ENCODE measurements at regions not wholly inside any gene's neighbourhood (a gene's known extent, or its start where the extent isn't known, plus 50 kb on each side); places are given as distances from the start of the nearest gene placed in this dataset.

DNA sequence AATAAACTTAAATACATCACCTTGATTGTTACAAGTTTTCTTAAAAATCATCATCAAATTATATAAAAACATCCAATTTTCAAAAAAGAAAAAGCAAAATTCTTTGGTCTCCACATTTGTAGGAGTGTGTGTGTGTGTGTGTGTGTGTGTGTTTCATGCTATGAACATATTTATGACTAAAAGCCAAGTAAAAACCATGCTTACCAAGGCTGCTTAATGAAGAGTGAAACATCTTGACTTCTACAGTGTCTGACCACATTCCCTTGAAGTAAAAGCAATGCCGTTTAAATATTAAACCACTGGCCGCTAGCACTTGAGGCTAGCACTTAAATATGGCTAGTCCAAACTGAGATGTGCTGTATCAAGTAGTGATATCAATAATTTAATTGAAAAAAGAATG, 549.1 kb upstream of the CCNG1 start:
- ATAC-seq (ENCODE audit: insufficient read depth, low read depth) (no peak), DNase-seq (no peak)
- no peaks in the 10 kb centered on the region for H4K20me1 ChIP-seq (ENCODE audit: insufficient read depth, low read length)
- no peak overlapping the region for H3K27ac ChIP-seq (ENCODE audit: low read length)
- H3K9me3 ChIP-seq (ENCODE audit: insufficient read depth, low read length, severe bottlenecking), result no peaks in the 10 kb centered on the region
- H2AFZ ChIP-seq (ENCODE audit: low read depth, low read length), result no peak overlapping the region
- TF ChIP-seq, protein P1, sequence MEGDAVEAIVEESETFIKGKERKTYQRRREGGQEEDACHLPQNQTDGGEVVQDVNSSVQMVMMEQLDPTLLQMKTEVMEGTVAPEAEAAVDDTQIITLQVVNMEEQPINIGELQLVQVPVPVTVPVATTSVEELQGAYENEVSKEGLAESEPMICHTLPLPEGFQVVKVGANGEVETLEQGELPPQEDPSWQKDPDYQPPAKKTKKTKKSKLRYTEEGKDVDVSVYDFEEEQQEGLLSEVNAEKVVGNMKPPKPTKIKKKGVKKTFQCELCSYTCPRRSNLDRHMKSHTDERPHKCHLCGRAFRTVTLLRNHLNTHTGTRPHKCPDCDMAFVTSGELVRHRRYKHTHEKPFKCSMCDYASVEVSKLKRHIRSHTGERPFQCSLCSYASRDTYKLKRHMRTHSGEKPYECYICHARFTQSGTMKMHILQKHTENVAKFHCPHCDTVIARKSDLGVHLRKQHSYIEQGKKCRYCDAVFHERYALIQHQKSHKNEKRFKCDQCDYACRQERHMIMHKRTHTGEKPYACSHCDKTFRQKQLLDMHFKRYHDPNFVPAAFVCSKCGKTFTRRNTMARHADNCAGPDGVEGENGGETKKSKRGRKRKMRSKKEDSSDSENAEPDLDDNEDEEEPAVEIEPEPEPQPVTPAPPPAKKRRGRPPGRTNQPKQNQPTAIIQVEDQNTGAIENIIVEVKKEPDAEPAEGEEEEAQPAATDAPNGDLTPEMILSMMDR (IDR thresholded peaks at IDR 0.05; ENCODE audit: borderline replicate concordance, extremely low read depth, low read length, poor library complexity, severe bottlenecking), result no peak
- TF ChIP-seq EZH2 (IDR thresholded peaks at IDR 0.05; ENCODE audit: borderline replicate concordance, low read depth, low read length, severe bottlenecking), result no peak
- no peaks in the 10 kb centered on the region for H3K79me2 ChIP-seq (ENCODE audit: insufficient read depth, low read length)
- H3K9ac ChIP-seq (ENCODE audit: low read depth, low read length), result no peak overlapping the region
- no peak overlapping the region for H3K4me3 ChIP-seq (ENCODE audit: low read depth in 1 of 2, low read length in 2 of 2)
- H3K27me3 ChIP-seq (ENCODE audit: insufficient read depth, low read length, poor library complexity), result no peaks in the 10 kb centered on the region
- H3K36me3 ChIP-seq (ENCODE audit: insufficient read depth, low read length), result no peaks in the 10 kb centered on the region
- no peak overlapping the region for H3K4me2 ChIP-seq (ENCODE audit: insufficient read depth, low read length)
- no peaks in the 10 kb centered on the region for H3K4me1 ChIP-seq (ENCODE audit: insufficient read depth, low read length)

DNA sequence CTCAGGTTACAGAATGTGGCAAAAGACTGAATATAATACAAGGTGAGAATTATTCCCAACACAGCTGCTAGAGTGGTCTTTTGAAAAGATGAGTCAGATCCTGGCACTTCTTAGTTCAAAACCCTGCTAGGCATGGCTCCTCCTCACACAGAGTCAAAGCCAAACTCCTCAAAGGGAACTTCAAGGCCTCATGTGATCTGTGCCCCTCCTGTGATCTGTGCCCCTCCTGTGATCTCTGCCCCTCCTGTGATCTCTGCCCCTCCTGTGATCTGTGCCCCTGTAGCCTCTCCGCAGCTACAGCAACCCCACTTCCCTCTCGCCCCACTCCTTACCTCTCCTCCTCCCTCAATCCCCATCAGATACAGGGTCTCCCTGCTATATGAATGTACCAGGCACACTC, 525.5 kb upstream of the CCNG1 start:
- Histone ChIP-seq H4K20me1 (ENCODE audit: insufficient read depth, low read length) (no peaks in the 10 kb centered on the region), H3K4me3 (ENCODE audit: low read depth in 1 of 2, low read length in 2 of 2) (no peak overlapping the region), H3K36me3 (ENCODE audit: insufficient read depth, low read length) (no peaks in the 10 kb centered on the region), H3K4me1 (ENCODE audit: insufficient read depth, low read length) (peaks cover 10% of the 10 kb centered on the region), H3K9me3 (ENCODE audit: insufficient read depth, low read length, severe bottlenecking) (no peaks in the 10 kb centered on the region), H3K27ac (ENCODE audit: low read length) (no peak overlapping the region), H3K79me2 (ENCODE audit: insufficient read depth, low read length) (no peaks in the 10 kb centered on the region), H3K9ac (ENCODE audit: low read depth, low read length) (no peak overlapping the region), H3K27me3 (ENCODE audit: insufficient read depth, low read length, poor library complexity) (no peaks in the 10 kb centered on the region), H2AFZ (ENCODE audit: low read depth, low read length) (no peak overlapping the region), H3K4me2 (ENCODE audit: insufficient read depth, low read length) (no peak overlapping the region)
- DNase-seq, result peak; percentile 56
- TF ChIP-seq, protein P1 (IDR thresholded peaks at IDR 0.05; ENCODE audit: borderline replicate concordance, extremely low read depth, low read length, poor library complexity, severe bottlenecking), result no peak
- peak; percentile 97 for ATAC-seq (ENCODE audit: insufficient read depth, low read depth)

DNA sequence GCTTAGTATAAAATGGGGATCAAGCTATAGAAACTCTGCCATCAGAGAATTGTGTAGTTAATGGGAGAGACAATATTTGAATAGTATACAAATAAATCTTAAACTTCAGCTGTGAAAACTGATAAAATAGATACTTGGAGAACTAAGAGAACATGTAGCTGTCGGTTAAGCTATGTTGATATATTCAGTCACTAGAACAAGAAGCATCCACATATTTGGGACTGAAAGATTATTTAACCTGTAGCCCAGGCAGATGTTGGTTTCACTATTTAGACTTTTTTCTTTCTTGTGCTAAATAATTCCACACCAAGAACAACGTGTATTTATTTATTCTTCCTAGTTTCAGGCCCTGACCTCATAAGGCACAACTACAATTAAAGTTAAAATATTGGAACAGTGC, 521.0 kb upstream of the CCNG1 start:
- Histone ChIP-seq H3K36me3 (ENCODE audit: insufficient read depth, low read length) (no peaks in the 10 kb centered on the region), H4K20me1 (ENCODE audit: insufficient read depth, low read length) (no peaks in the 10 kb centered on the region), H3K9ac (ENCODE audit: low read depth, low read length) (no peak overlapping the region), H3K4me2 (ENCODE audit: insufficient read depth, low read length) (no peak overlapping the region), H3K27me3 (ENCODE audit: insufficient read depth, low read length, poor library complexity) (no peaks in the 10 kb centered on the region), H3K9me3 (ENCODE audit: insufficient read depth, low read length, severe bottlenecking) (no peaks in the 10 kb centered on the region), H2AFZ (ENCODE audit: low read depth, low read length) (no peak overlapping the region), H3K4me3 (ENCODE audit: low read depth in 1 of 2, low read length in 2 of 2) (no peak overlapping the region), H3K79me2 (ENCODE audit: insufficient read depth, low read length) (no peaks in the 10 kb centered on the region), H3K4me1 (ENCODE audit: insufficient read depth, low read length) (peaks cover 9% of the 10 kb centered on the region), H3K27ac (ENCODE audit: low read length) (no peak overlapping the region)
- TF ChIP-seq EZH2 (IDR thresholded peaks at IDR 0.05; ENCODE audit: borderline replicate concordance, low read depth, low read length, severe bottlenecking), result no peak
- TF ChIP-seq, protein P1 (IDR thresholded peaks at IDR 0.05; ENCODE audit: borderline replicate concordance, extremely low read depth, low read length, poor library complexity, severe bottlenecking), result no peak
- no peak for DNase-seq
- ATAC-seq (ENCODE audit: insufficient read depth, low read depth), result no peak

GRCh38 chr5:162929104-162929503, 508.3 kb upstream of the CCNG1 start:
- Histone ChIP-seq H3K4me3 (ENCODE audit: low read depth in 1 of 2, low read length in 2 of 2) (no peak overlapping the region), H3K27me3 (ENCODE audit: insufficient read depth, low read length, poor library complexity) (no peaks in the 10 kb centered on the region), H3K4me2 (ENCODE audit: insufficient read depth, low read length) (no peak overlapping the region), H2AFZ (ENCODE audit: low read depth, low read length) (peak overlapping the region; percentile 26; the same call in 1 of the 2 replicates), H3K36me3 (ENCODE audit: insufficient read depth, low read length) (no peaks in the 10 kb centered on the region), H3K27ac (ENCODE audit: low read length) (no peak overlapping the region), H3K9me3 (ENCODE audit: insufficient read depth, low read length, severe bottlenecking) (peaks cover 2% of the 10 kb centered on the region), H3K9ac (ENCODE audit: low read depth, low read length) (no peak overlapping the region), H4K20me1 (ENCODE audit: insufficient read depth, low read length) (no peaks in the 10 kb centered on the region), H3K79me2 (ENCODE audit: insufficient read depth, low read length) (no peaks in the 10 kb centered on the region), H3K4me1 (ENCODE audit: insufficient read depth, low read length) (no peaks in the 10 kb centered on the region)
- ATAC-seq (ENCODE audit: insufficient read depth, low read depth), result peak; percentile 31; the same call in 1 of the 3 replicates
- DNase-seq, result no peak
- no peak for TF ChIP-seq EZH2 (IDR thresholded peaks at IDR 0.05; ENCODE audit: borderline replicate concordance, low read depth, low read length, severe bottlenecking)
- TF ChIP-seq, protein P1 (IDR thresholded peaks at IDR 0.05; ENCODE audit: borderline replicate concordance, extremely low read depth, low read length, poor library complexity, severe bottlenecking), result no peak

Data from DND-41 (cell line).